Hippocampal formation (tissue), 2 donors: ENCODE measurements at regions not wholly inside any gene's neighbourhood (a gene's known extent, or its start where the extent isn't known, plus 50 kb on each side); places are given as distances from the start of the nearest gene placed in this dataset.
"Not testable (repeated sequence)": the region's sequence is repeated elsewhere in the genome, so short reads cannot be mapped to it uniquely, and the experiment has no call there.

ENCODE experiments used
- DNase-seq, 2 donors: peaks; one replicate each; lab custom pipeline; 2025; lab: John Stamatoyannopoulos, UW

- no peak for DNase-seq
Observed at GRCh38 chr12:73677520-73678291, 859.9 kb upstream of the ATXN7L3B start.

- DNase-seq, result no peak
Observed at GRCh38 chr12:73678335-73678734, 859.3 kb upstream of the ATXN7L3B start.

GRCh38 chr12:73699318-73699717, 838.3 kb upstream of the ATXN7L3B start:
- no peak for DNase-seq

- no peak for DNase-seq
Observed at GRCh38 chr12:73714655-73715054, 823.0 kb upstream of the ATXN7L3B start.

- not testable (repeated sequence) for DNase-seq
Observed at GRCh38 chr12:73716143-73716542, 821.5 kb upstream of the ATXN7L3B start.

- DNase-seq, result no peak
Observed at GRCh38 chr12:73719223-73719622, 818.4 kb upstream of the ATXN7L3B start.

- no peak for DNase-seq
Observed at GRCh38 chr12:73726881-73727280, 810.8 kb upstream of the ATXN7L3B start.

GRCh38 chr12:73731658-73732057, 806.0 kb upstream of the ATXN7L3B start:
- DNase-seq, result no peak

- DNase-seq, result no peak
Observed at GRCh38 chr12:73769337-73769736, 768.3 kb upstream of the ATXN7L3B start.

GRCh38 chr12:73798523-73798922, 739.1 kb upstream of the ATXN7L3B start:
- DNase-seq, result no peak

- DNase-seq, result no peak
Observed at GRCh38 chr12:73815072-73815645, 722.5 kb upstream of the ATXN7L3B start.

- no peak for DNase-seq
Observed at GRCh38 chr12:73817161-73817560, 720.5 kb upstream of the ATXN7L3B start.

- no peak for DNase-seq
Observed at GRCh38 chr12:73833746-73834145, 703.9 kb upstream of the ATXN7L3B start.

- DNase-seq, result no peak
Observed at GRCh38 chr12:73841963-73842362, 695.7 kb upstream of the ATXN7L3B start.

GRCh38 chr12:73863546-73863945, 674.1 kb upstream of the ATXN7L3B start:
- no peak for DNase-seq

- no peak for DNase-seq
Observed at GRCh38 chr12:73867147-73867546, 670.5 kb upstream of the ATXN7L3B start.

GRCh38 chr12:73877291-73877690, 660.3 kb upstream of the ATXN7L3B start:
- DNase-seq, result not testable (repeated sequence)

- no peak for DNase-seq
Observed at GRCh38 chr12:73892201-73892600, 645.4 kb upstream of the ATXN7L3B start.

GRCh38 chr12:73898645-73899044, 639.0 kb upstream of the ATXN7L3B start:
- DNase-seq, result no peak

- DNase-seq, result no peak
Observed at GRCh38 chr12:73902260-73902659, 635.4 kb upstream of the ATXN7L3B start.

- DNase-seq, result no peak
Observed at GRCh38 chr12:73906757-73907156, 630.9 kb upstream of the ATXN7L3B start.

- DNase-seq, result peak in 1 of 2 donors; percentile 6
Observed at GRCh38 chr12:73935817-73936216, 601.8 kb upstream of the ATXN7L3B start.

GRCh38 chr12:73947326-73948026, 590.2 kb upstream of the ATXN7L3B start:
- peak in 1 of 2 donors; percentile 13 for DNase-seq
